ENCODE measurements at regions not wholly inside any gene's neighbourhood (a gene's known extent, or its start where the extent isn't known, plus 50 kb on each side); places are given as distances from the start of the nearest gene placed in this dataset.

GRCh38 chr10:91146146-91146545 lies 74.3 kb upstream of the PCGF5 start:
- Histone ChIP-seq H3K36me3 (no peaks in the 10 kb centered on the region), H3K4me1 (no peaks in the 10 kb centered on the region), H3K27me3 (replicated peaks in 1 of 7) (no peaks in the 10 kb centered on the region), H3K27ac (no peak overlapping the region), H3K9me3 (no peaks in the 10 kb centered on the region), H3K4me3 (no peak overlapping the region)
- TF ChIP-seq CTCF (IDR thresholded peaks at IDR 0.05 in 8 of 11, conservative IDR thresholded peaks at IDR 0.05 in 3 of 11) (no peak), POLR2AphosphoS5 (IDR thresholded peaks at IDR 0.05) (no peak), POLR2A (IDR thresholded peaks at IDR 0.05) (no peak)
- DNase-seq = no peak
- WGBS, 5 donors = 67 to 85% (median 83%) methylated on average over 1 of the region's 1 CpG
- intact Hi-C loops (cut with DNase I; ENCODE audit: low total_unique reads) = no loop called here

- H3K9me3 ChIP-seq = no peaks in the 10 kb centered on the region
- H3K4me3 ChIP-seq = no peak overlapping the region
- 86 to 92% (median 90%) methylated on average over 3 of the region's 3 CpGs for WGBS, 5 donors
- H3K27me3 ChIP-seq (replicated peaks in 1 of 7) = no peaks in the 10 kb centered on the region
- no peaks in the 10 kb centered on the region for H3K4me1 ChIP-seq
- TF ChIP-seq CTCF (IDR thresholded peaks at IDR 0.05 in 8 of 11, conservative IDR thresholded peaks at IDR 0.05 in 3 of 11) (no peak), POLR2AphosphoS5 (IDR thresholded peaks at IDR 0.05) (no peak), POLR2A (IDR thresholded peaks at IDR 0.05) (no peak)
- intact Hi-C loops (cut with DNase I; ENCODE audit: low total_unique reads) = no loop called here
- DNase-seq = no peak
- no peaks in the 10 kb centered on the region for H3K36me3 ChIP-seq
- H3K27ac ChIP-seq = no peak overlapping the region
Measured at GRCh38 chr10:91149550-91149949, 70.9 kb upstream of the PCGF5 start.

- H3K36me3 ChIP-seq = no peaks in the 10 kb centered on the region
- no peaks in the 10 kb centered on the region for H3K9me3 ChIP-seq
- H3K27ac ChIP-seq = no peak overlapping the region
- no peak overlapping the region for H3K4me3 ChIP-seq
- intact Hi-C loops (cut with DNase I; ENCODE audit: low total_unique reads) = no loop called here
- no peak for DNase-seq
- 79 to 97% (median 93%) methylated on average over 3 of the region's 3 CpGs for WGBS, 5 donors
- no peak for TF ChIP-seq POLR2AphosphoS5 (IDR thresholded peaks at IDR 0.05)
- no peaks in the 10 kb centered on the region for H3K4me1 ChIP-seq
- no peaks in the 10 kb centered on the region for H3K27me3 ChIP-seq (replicated peaks in 1 of 7)
Measured at GRCh38 chr10:91150631-91151030, 69.8 kb upstream of the PCGF5 start.

GRCh38 chr10:91153508-91153907 lies 67.0 kb upstream of the PCGF5 start:
- TF ChIP-seq POLR2AphosphoS5 (IDR thresholded peaks at IDR 0.05) (no peak), POLR2A (IDR thresholded peaks at IDR 0.05) (no peak), CTCF (IDR thresholded peaks at IDR 0.05 in 8 of 11, conservative IDR thresholded peaks at IDR 0.05 in 3 of 11) (no peak)
- Histone ChIP-seq H3K9me3 (no peaks in the 10 kb centered on the region), H3K36me3 (no peaks in the 10 kb centered on the region), H3K4me1 (no peaks in the 10 kb centered on the region), H3K4me3 (no peak overlapping the region), H3K27ac (no peak overlapping the region), H3K27me3 (replicated peaks in 1 of 7) (no peaks in the 10 kb centered on the region)
- WGBS, 5 donors = 91 to 95% (median 94%) methylated on average over 26 to 29 of the region's 29 CpGs
- no peak for DNase-seq
- intact Hi-C loops (cut with DNase I; ENCODE audit: low total_unique reads) = no loop called here

GRCh38 chr10:91154842-91155241 lies 65.6 kb upstream of the PCGF5 start:
- H3K27ac ChIP-seq = no peak overlapping the region
- no peaks in the 10 kb centered on the region for H3K36me3 ChIP-seq
- no peak overlapping the region for H3K4me3 ChIP-seq
- intact Hi-C loops (cut with DNase I; ENCODE audit: low total_unique reads) = no loop called here
- WGBS, 5 donors = 72 to 95% (median 80%) methylated on average over 2 of the region's 2 CpGs
- TF ChIP-seq CTCF (IDR thresholded peaks at IDR 0.05 in 8 of 11, conservative IDR thresholded peaks at IDR 0.05 in 3 of 11) = no peak
- no peak for TF ChIP-seq POLR2AphosphoS5 (IDR thresholded peaks at IDR 0.05)
- TF ChIP-seq POLR2A (IDR thresholded peaks at IDR 0.05) = no peak
- H3K9me3 ChIP-seq = no peaks in the 10 kb centered on the region
- no peaks in the 10 kb centered on the region for H3K4me1 ChIP-seq
- DNase-seq = no peak
- H3K27me3 ChIP-seq (replicated peaks in 1 of 7) = no peaks in the 10 kb centered on the region
